GM12875 (cell line): ENCODE measurements at regions not wholly inside any gene's neighbourhood (a gene's known extent, or its start where the extent isn't known, plus 50 kb on each side); places are given as distances from the start of the nearest gene placed in this dataset.
"Not testable (repeated sequence)": the region's sequence is repeated elsewhere in the genome, so short reads cannot be mapped to it uniquely, and the experiment has no call there.

ENCODE experiments used
- H3K4me3 ChIP-seq: one replicate; pipeline ENCODE4 v1.5.1; 2011; ENCODE audit warnings: low read depth, low read length, control low read depth
- TF ChIP-seq, protein P1 (sequence below): IDR thresholded peaks from 2 replicates; pipeline ENCODE4 v1.5.1; 2011; ENCODE audit warnings: low read depth, mild to moderate bottlenecking, control low read depth, inconsistent platforms, low read length, moderate library complexity, borderline replicate concordance; ENCODE audit not compliant: insufficient read depth

GRCh38 chr1:47661040-47661439, 223.2 kb downstream of the FOXD2 start:
- TF ChIP-seq, protein P1, sequence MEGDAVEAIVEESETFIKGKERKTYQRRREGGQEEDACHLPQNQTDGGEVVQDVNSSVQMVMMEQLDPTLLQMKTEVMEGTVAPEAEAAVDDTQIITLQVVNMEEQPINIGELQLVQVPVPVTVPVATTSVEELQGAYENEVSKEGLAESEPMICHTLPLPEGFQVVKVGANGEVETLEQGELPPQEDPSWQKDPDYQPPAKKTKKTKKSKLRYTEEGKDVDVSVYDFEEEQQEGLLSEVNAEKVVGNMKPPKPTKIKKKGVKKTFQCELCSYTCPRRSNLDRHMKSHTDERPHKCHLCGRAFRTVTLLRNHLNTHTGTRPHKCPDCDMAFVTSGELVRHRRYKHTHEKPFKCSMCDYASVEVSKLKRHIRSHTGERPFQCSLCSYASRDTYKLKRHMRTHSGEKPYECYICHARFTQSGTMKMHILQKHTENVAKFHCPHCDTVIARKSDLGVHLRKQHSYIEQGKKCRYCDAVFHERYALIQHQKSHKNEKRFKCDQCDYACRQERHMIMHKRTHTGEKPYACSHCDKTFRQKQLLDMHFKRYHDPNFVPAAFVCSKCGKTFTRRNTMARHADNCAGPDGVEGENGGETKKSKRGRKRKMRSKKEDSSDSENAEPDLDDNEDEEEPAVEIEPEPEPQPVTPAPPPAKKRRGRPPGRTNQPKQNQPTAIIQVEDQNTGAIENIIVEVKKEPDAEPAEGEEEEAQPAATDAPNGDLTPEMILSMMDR: no peak
- no peak overlapping the region for H3K4me3 ChIP-seq

GRCh38 chr1:47662068-47662467, 224.2 kb downstream of the FOXD2 start:
- no peak overlapping the region for H3K4me3 ChIP-seq
- TF ChIP-seq, protein P1: no peak

- TF ChIP-seq, protein P1: no peak
- no peak overlapping the region for H3K4me3 ChIP-seq
Observed at GRCh38 chr1:47663286-47663685, 225.4 kb downstream of the FOXD2 start.

GRCh38 chr1:47664356-47664755, 226.5 kb downstream of the FOXD2 start:
- no peak overlapping the region for H3K4me3 ChIP-seq
- TF ChIP-seq, protein P1: no peak

DNA sequence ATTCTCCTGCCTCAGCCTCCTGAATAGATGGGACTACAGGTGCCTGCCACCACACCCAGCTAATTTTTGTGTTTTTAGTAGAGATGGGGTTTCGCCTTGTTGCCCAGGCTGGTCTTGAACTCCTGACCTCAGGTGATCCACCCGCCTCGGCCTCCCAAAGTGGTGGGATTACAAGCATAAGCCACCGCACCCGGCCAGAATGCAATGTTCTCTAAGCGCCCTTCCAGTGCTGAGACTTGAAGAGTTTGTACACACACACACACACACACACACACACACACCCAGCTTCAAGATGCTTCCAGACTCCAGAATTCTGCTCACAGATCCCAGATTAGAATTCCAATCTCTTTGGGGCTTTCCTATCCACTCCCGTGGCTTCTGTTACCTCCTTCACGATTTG, 227.1 kb downstream of the FOXD2 start:
- not testable (repeated sequence) for H3K4me3 ChIP-seq

- no peak overlapping the region for H3K4me3 ChIP-seq
- TF ChIP-seq, protein P1: no peak
Observed at GRCh38 chr1:47669081-47669585, 231.3 kb downstream of the FOXD2 start.

DNA sequence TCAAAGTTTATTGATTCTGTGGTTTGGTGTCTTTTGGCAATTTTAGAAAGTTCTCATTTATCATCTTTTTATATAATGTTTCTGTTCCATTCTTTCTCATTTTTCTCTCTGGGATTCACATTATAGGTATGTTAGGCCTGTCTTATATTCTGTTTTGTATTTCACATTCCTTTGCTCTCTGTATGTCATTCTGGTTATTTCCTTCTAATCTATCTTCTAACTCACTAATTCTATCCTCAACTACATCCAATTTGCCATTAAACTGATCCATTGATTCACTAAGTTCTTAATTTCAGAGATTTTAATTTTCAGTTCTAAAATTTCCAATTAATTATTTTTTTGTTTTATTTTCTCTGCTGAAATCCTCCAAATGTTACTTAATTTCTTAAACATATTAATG, 234.8 kb downstream of the FOXD2 start:
- TF ChIP-seq, protein P1: no peak
- no peak overlapping the region for H3K4me3 ChIP-seq

GRCh38 chr1:47674189-47674588, 236.3 kb downstream of the FOXD2 start:
- TF ChIP-seq, protein P1: no peak

More at GRCh38 chr1:47674189-47674588, 236.3 kb downstream of the FOXD2 start:
- H3K4me3 ChIP-seq: no peak overlapping the region
